GM06990 (cell line): ENCODE measurements at regions not wholly inside any gene's neighbourhood (a gene's known extent, or its start where the extent isn't known, plus 50 kb on each side); places are given as distances from the start of the nearest gene placed in this dataset.
A peak's percentile ranks its signal among the peaks of the same experiment; 100 is the strongest.

Experiments
- DNase-seq: peaks from one replicate; pipeline ENCODE4 v3.0.0-alpha.2; 2011; ENCODE audit not compliant: insufficient read length; ENCODE audit errors: extremely low read depth
- H3K27me3 ChIP-seq: replicated peaks from 2 replicates; pipeline ENCODE4 v1.6.0; 2011; ENCODE audit warnings: low read length; ENCODE audit not compliant: control insufficient read depth, insufficient read depth
- H3K36me3 ChIP-seq: 2 replicates; pipeline ENCODE4 v1.5.1; 2011; ENCODE audit warnings: low read length; ENCODE audit not compliant: control insufficient read depth, insufficient read depth
- H3K4me3 ChIP-seq: replicated peaks from 2 replicates; pipeline ENCODE4 v1.5.1; 2011; ENCODE audit warnings: low read depth, mild to moderate bottlenecking, control low read depth, low read length
- CTCF ChIP-seq: IDR thresholded peaks from 2 replicates; pipeline ENCODE4 v1.5.1; 2011; ENCODE audit warnings: low read length, control low read depth, mild to moderate bottlenecking, inconsistent platforms; ENCODE audit not compliant: insufficient read depth, poor library complexity, severe bottlenecking

GRCh38 chr5:163023846-163024245 is 413.5 kb upstream of the CCNG1 start:
- Histone ChIP-seq H3K4me3 (no peak overlapping the region), H3K27me3 (no peaks in the 10 kb centered on the region), H3K36me3 (no peaks in the 10 kb centered on the region)
- no peak for DNase-seq
- TF ChIP-seq CTCF: no peak

GRCh38 chr5:163024936-163025335 is 412.5 kb upstream of the CCNG1 start:
- DNase-seq: no peak
- H3K27me3 ChIP-seq: no peaks in the 10 kb centered on the region
- H3K4me3 ChIP-seq: no peak overlapping the region
- H3K36me3 ChIP-seq: no peaks in the 10 kb centered on the region
- no peak for TF ChIP-seq CTCF

GRCh38 chr5:163033656-163034055 is 403.7 kb upstream of the CCNG1 start:
- TF ChIP-seq CTCF: no peak
- Histone ChIP-seq H3K36me3 (no peaks in the 10 kb centered on the region), H3K4me3 (no peak overlapping the region), H3K27me3 (no peaks in the 10 kb centered on the region)
- DNase-seq: no peak

GRCh38 chr5:163041254-163041653 is 396.1 kb upstream of the CCNG1 start:
- Histone ChIP-seq H3K4me3 (no peak overlapping the region), H3K27me3 (no peaks in the 10 kb centered on the region), H3K36me3 (no peaks in the 10 kb centered on the region)
- no peak for DNase-seq
- no peak for TF ChIP-seq CTCF

GRCh38 chr5:163079618-163080017 is 357.8 kb upstream of the CCNG1 start:
- H3K4me3 ChIP-seq: no peak overlapping the region
- no peaks in the 10 kb centered on the region for H3K36me3 ChIP-seq
- peak; percentile 77 for TF ChIP-seq CTCF
- DNase-seq: no peak
- H3K27me3 ChIP-seq: no peaks in the 10 kb centered on the region

- no peak for TF ChIP-seq CTCF
Measured at GRCh38 chr5:163089230-163089629, 348.2 kb upstream of the CCNG1 start.

More at GRCh38 chr5:163089230-163089629, 348.2 kb upstream of the CCNG1 start:
- no peaks in the 10 kb centered on the region for H3K36me3 ChIP-seq
- H3K4me3 ChIP-seq: no peak overlapping the region
- H3K27me3 ChIP-seq: no peaks in the 10 kb centered on the region
- no peak for DNase-seq
